Neural cell (in vitro differentiated cells): ENCODE measurements at regions not wholly inside any gene's neighbourhood (a gene's known extent, or its start where the extent isn't known, plus 50 kb on each side); places are given as distances from the start of the nearest gene placed in this dataset.

Source experiments
- H2AFZ ChIP-seq: fragments of 200-600, 300-800 bp; sonication (generic), shearing (Covaris generic); 2 replicates; pipeline ENCODE4 v1.6.0; 2014; ENCODE audit warnings: low read depth, mild to moderate bottlenecking, antibody characterized with exemption, low read length, moderate library complexity
- H3F3A ChIP-seq: fragments of 200-600 bp; shearing (Covaris generic); 2 replicates; pipeline ENCODE4 v1.6.1; 2016; ENCODE audit warnings: mild to moderate bottlenecking, moderate library complexity, mixed read lengths, antibody characterized with exemption, low read length; ENCODE audit not compliant: insufficient read depth, poor library complexity, severe bottlenecking
- H3K27ac ChIP-seq: fragments of 200-600, 300-800 bp; sonication (generic), shearing (Covaris generic); 2 replicates; pipeline ENCODE4 v1.5.1; 2014; ENCODE audit warnings: mild to moderate bottlenecking, low read length, moderate library complexity
- H3K27me3 ChIP-seq: fragments of 300-800, 200-600 bp; sonication (generic), shearing (Covaris generic); 2 replicates; pipeline ENCODE4 v1.6.0; 2014; ENCODE audit warnings: mild to moderate bottlenecking, low read depth, low read length, moderate library complexity; ENCODE audit not compliant: insufficient read depth
- H3K36me3 ChIP-seq: fragments of 300-800, 200-600 bp; sonication (generic), shearing (Covaris generic); 2 replicates; pipeline ENCODE4 v1.5.1; 2014; ENCODE audit warnings: mild to moderate bottlenecking, antibody characterized with exemption, low read length, moderate library complexity; ENCODE audit not compliant: insufficient read depth
- H3K4me2 ChIP-seq: fragments of 300-800, 200-600 bp; sonication (generic), shearing (Covaris generic); 2 replicates; pipeline ENCODE4 v1.6.0; 2014; ENCODE audit warnings: mild to moderate bottlenecking, low read length
- H3K4me3 ChIP-seq: fragments of 300-800, 200-600 bp; sonication (generic), shearing (Covaris generic); 2 replicates; pipeline ENCODE4 v1.5.1; 2014; ENCODE audit warnings: mild to moderate bottlenecking, low read length, moderate library complexity
- H3K79me2 ChIP-seq: fragments of 200-600 bp; shearing (Covaris generic); replicated peaks from 2 replicates; pipeline ENCODE4 v1.6.0; 2014; ENCODE audit warnings: mild to moderate bottlenecking, low read length, moderate library complexity; ENCODE audit not compliant: insufficient read depth
- H3K9ac ChIP-seq: fragments of 300-800, 200-600 bp; sonication (generic), shearing (Covaris generic); 2 replicates; pipeline ENCODE4 v1.6.1; 2016; ENCODE audit warnings: mild to moderate bottlenecking, low read length, mixed read lengths
- H3K9me2 ChIP-seq: fragments of 200-600 bp; shearing (Covaris generic); 2 replicates; pipeline ENCODE4 v1.6.1; 2016; ENCODE audit warnings: mild to moderate bottlenecking, low read length, mixed read lengths; ENCODE audit not compliant: insufficient read depth
- H3K9me3 ChIP-seq: fragments of 200-600, 300-800 bp; sonication (generic), shearing (Covaris generic); 2 replicates; pipeline ENCODE4 v1.6.1; 2016; ENCODE audit warnings: mild to moderate bottlenecking, mixed run types, low read length, moderate library complexity, mixed read lengths
- H4K20me1 ChIP-seq: fragments of 200-600 bp; shearing (Covaris generic); 2 replicates; pipeline ENCODE4 v1.6.1; 2016; ENCODE audit warnings: mild to moderate bottlenecking, mixed run types; ENCODE audit not compliant: insufficient read depth
- CTCF ChIP-seq: fragments of 450-650 bp; IDR thresholded peaks from 2 replicates; pipeline ENCODE4 v1.5.1; 2014; ENCODE audit warnings: antibody characterized with exemption, mild to moderate bottlenecking, moderate library complexity; ENCODE audit not compliant: poor library complexity, severe bottlenecking
- EP300 ChIP-seq: fragments of 450-650 bp; conservative IDR thresholded peaks from 2 replicates; pipeline ENCODE4 v1.6.1; 2014; ENCODE audit warnings: antibody characterized with exemption, mild to moderate bottlenecking, moderate library complexity; ENCODE audit not compliant: poor library complexity, severe bottlenecking
- EZH2 ChIP-seq: fragments of 200-600, 300-800 bp; shearing (Covaris generic), sonication (generic); IDR thresholded peaks from 2 replicates; pipeline ENCODE4 v1.6.1; 2014; ENCODE audit warnings: antibody characterized with exemption, low read length, borderline replicate concordance, mild to moderate bottlenecking; ENCODE audit not compliant: insufficient read depth, poor library complexity, severe bottlenecking
- MXI1 ChIP-seq: fragments of 450-650 bp; conservative IDR thresholded peaks from 2 replicates; pipeline ENCODE4 v1.6.1; 2014; ENCODE audit warnings: antibody characterized with exemption, mild to moderate bottlenecking; ENCODE audit not compliant: poor library complexity, severe bottlenecking
- POLR2AphosphoS5 ChIP-seq: IDR thresholded peaks from 2 replicates; pipeline ENCODE4 v1.6.1; 2012
- RAD21 ChIP-seq: fragments of 450-650 bp; conservative IDR thresholded peaks from 2 replicates; pipeline ENCODE4 v1.6.1; 2014; ENCODE audit warnings: antibody characterized with exemption, mild to moderate bottlenecking, moderate library complexity
- SMC3 ChIP-seq: fragments of 450-650 bp; conservative IDR thresholded peaks from 2 replicates; pipeline ENCODE4 v1.6.1; 2014; ENCODE audit warnings: antibody characterized with exemption, mild to moderate bottlenecking, moderate library complexity; ENCODE audit not compliant: poor library complexity
- TAF1 ChIP-seq: IDR thresholded peaks from 2 replicates; pipeline ENCODE4 v1.6.1; 2012; ENCODE audit warnings: low read depth
- TF ChIP-seq, protein P1 (sequence below): IDR thresholded peaks from 2 replicates; pipeline ENCODE4 v1.6.1; 2012; ENCODE audit warnings: borderline replicate concordance

- H3K79me2 ChIP-seq: no peaks in the 10 kb centered on the region
- no peaks in the 10 kb centered on the region for H3K36me3 ChIP-seq
- no peak overlapping the region for H3K27ac ChIP-seq
- H2AFZ ChIP-seq: no peak overlapping the region
- H3K9me3 ChIP-seq: no peaks in the 10 kb centered on the region
- no peak overlapping the region for H3K9ac ChIP-seq
- TF ChIP-seq EP300 (no peak), MXI1 (no peak), RAD21 (no peak), POLR2AphosphoS5 (no peak), SMC3 (no peak), EZH2 (no peak), TAF1 (no peak), CTCF (no peak)
- TF ChIP-seq, protein P1, sequence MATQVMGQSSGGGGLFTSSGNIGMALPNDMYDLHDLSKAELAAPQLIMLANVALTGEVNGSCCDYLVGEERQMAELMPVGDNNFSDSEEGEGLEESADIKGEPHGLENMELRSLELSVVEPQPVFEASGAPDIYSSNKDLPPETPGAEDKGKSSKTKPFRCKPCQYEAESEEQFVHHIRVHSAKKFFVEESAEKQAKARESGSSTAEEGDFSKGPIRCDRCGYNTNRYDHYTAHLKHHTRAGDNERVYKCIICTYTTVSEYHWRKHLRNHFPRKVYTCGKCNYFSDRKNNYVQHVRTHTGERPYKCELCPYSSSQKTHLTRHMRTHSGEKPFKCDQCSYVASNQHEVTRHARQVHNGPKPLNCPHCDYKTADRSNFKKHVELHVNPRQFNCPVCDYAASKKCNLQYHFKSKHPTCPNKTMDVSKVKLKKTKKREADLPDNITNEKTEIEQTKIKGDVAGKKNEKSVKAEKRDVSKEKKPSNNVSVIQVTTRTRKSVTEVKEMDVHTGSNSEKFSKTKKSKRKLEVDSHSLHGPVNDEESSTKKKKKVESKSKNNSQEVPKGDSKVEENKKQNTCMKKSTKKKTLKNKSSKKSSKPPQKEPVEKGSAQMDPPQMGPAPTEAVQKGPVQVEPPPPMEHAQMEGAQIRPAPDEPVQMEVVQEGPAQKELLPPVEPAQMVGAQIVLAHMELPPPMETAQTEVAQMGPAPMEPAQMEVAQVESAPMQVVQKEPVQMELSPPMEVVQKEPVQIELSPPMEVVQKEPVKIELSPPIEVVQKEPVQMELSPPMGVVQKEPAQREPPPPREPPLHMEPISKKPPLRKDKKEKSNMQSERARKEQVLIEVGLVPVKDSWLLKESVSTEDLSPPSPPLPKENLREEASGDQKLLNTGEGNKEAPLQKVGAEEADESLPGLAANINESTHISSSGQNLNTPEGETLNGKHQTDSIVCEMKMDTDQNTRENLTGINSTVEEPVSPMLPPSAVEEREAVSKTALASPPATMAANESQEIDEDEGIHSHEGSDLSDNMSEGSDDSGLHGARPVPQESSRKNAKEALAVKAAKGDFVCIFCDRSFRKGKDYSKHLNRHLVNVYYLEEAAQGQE: no peak
- no peak overlapping the region for H3K4me3 ChIP-seq
- H4K20me1 ChIP-seq: no peaks in the 10 kb centered on the region
- no peaks in the 10 kb centered on the region for H3K27me3 ChIP-seq
- no peaks in the 10 kb centered on the region for H3F3A ChIP-seq
- no peaks in the 10 kb centered on the region for H3K9me2 ChIP-seq
- no peak overlapping the region for H3K4me2 ChIP-seq
Observed at GRCh38 chr14:24715239-24715638, 81.2 kb upstream of the GZMB start.

DNA sequence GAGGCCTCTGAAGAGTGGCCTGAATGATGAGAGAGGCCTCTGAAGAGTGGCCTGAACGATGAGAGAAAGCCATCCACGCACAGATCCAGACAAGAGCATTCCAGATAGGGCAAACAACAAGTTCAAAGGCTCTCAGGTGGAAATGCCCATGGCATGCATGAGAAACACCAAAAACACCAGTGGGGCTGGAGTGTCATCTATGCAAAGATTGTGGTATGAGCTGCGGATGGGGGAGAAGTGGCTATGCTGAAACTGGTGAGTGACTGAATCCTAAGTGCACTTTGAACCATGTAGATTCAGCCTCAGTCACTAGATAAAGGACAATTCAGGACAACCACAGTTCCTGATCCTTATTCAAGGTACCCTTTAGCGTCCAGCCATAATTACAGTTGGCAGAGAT is 79.4 kb upstream of the GZMB start:
- Histone ChIP-seq H3K36me3 (no peaks in the 10 kb centered on the region), H2AFZ (no peak overlapping the region), H3F3A (no peaks in the 10 kb centered on the region), H4K20me1 (no peaks in the 10 kb centered on the region), H3K79me2 (no peaks in the 10 kb centered on the region), H3K9me2 (no peaks in the 10 kb centered on the region), H3K4me3 (no peak overlapping the region), H3K27me3 (no peaks in the 10 kb centered on the region), H3K27ac (no peak overlapping the region), H3K4me2 (no peak overlapping the region), H3K9me3 (no peaks in the 10 kb centered on the region), H3K9ac (no peak overlapping the region)
- TF ChIP-seq SMC3: no peak
- TF ChIP-seq POLR2AphosphoS5: no peak
- no peak for TF ChIP-seq MXI1
- no peak for TF ChIP-seq EP300
- no peak for TF ChIP-seq EZH2
- TF ChIP-seq RAD21: no peak
- TF ChIP-seq TAF1: no peak
